ENCODE measurements at regions not wholly inside any gene's neighbourhood (a gene's known extent, or its start where the extent isn't known, plus 50 kb on each side); places are given as distances from the start of the nearest gene placed in this dataset.

- DNase-seq (ENCODE audit: low spot score) (no peak), ATAC-seq (no peak)
- Mint-ChIP-seq H3K36me3 (peaks cover 7% of the 10 kb centered on the region), H3K27ac (peak overlapping the region; percentile 57; the same call in 1 of the 2 replicates), H3K9me3 (peaks cover 14% of the 10 kb centered on the region), H3K4me1 (peaks cover 17% of the 10 kb centered on the region), H3K27me3 (ENCODE audit: low read depth) (no peaks in the 10 kb centered on the region; the same call in 1 of the 2 replicates), H3K4me3 (no peak overlapping the region)
- POLR2A ChIA-PET: no interaction called here
- CTCF ChIA-PET: no interaction called here
- TF ChIP-seq FOXJ3 (CRISPR knock-in tag; IDR thresholded peaks at IDR 0.05; ENCODE audit: borderline replicate concordance) (no peak), ZNF416 (CRISPR knock-in tag; IDR thresholded peaks at IDR 0.05) (no peak), TEAD4 (CRISPR knock-in tag; IDR thresholded peaks at IDR 0.05) (no peak), NR1H2 (CRISPR knock-in tag; IDR thresholded peaks at IDR 0.05) (no peak), GABPB1 (CRISPR knock-in tag; IDR thresholded peaks at IDR 0.05) (no peak), FOXP1 (CRISPR knock-in tag; IDR thresholded peaks at IDR 0.05; ENCODE audit: borderline replicate concordance) (no peak), ZNF121 (CRISPR knock-in tag; IDR thresholded peaks at IDR 0.05) (no peak), CREM (CRISPR knock-in tag; IDR thresholded peaks at IDR 0.05) (no peak), ESRRA (CRISPR knock-in tag; IDR thresholded peaks at IDR 0.05; ENCODE audit: borderline replicate concordance) (no peak), ATF1 (CRISPR knock-in tag; IDR thresholded peaks at IDR 0.05) (no peak), ELF4 (CRISPR knock-in tag; IDR thresholded peaks at IDR 0.05; ENCODE audit: low read depth) (no peak), NFYB (CRISPR knock-in tag; conservative IDR thresholded peaks at IDR 0.05; ENCODE audit: low read depth) (no peak), ZNF671 (CRISPR knock-in tag; IDR thresholded peaks at IDR 0.05) (no peak), NFATC4 (CRISPR knock-in tag; IDR thresholded peaks at IDR 0.05) (no peak), SMAD4 (CRISPR knock-in tag; IDR thresholded peaks at IDR 0.05) (no peak), EMX1 (CRISPR knock-in tag; IDR thresholded peaks at IDR 0.05) (no peak), ZNF512 (CRISPR knock-in tag; IDR thresholded peaks at IDR 0.05; ENCODE audit: borderline replicate concordance) (no peak), USF2 (CRISPR knock-in tag; IDR thresholded peaks at IDR 0.05) (no peak)
Observed at GRCh38 chr6:115819506-115819905, 241.2 kb downstream of the FRK start.

GRCh38 chr6:115817161-115817560, 243.5 kb downstream of the FRK start:
- no peaks in the 10 kb centered on the region; the same call in 1 of the 2 replicates for H3K27me3 Mint-ChIP-seq (ENCODE audit: low read depth)
- CTCF ChIA-PET: no interaction called here
- no peak overlapping the region for H3K4me3 Mint-ChIP-seq

More at GRCh38 chr6:115817161-115817560, 243.5 kb downstream of the FRK start:
- H3K9me3 Mint-ChIP-seq: peaks cover 14% of the 10 kb centered on the region
- H3K4me1 Mint-ChIP-seq: peaks cover 17% of the 10 kb centered on the region
- peaks cover 7% of the 10 kb centered on the region for H3K36me3 Mint-ChIP-seq
- POLR2A ChIA-PET: no interaction called here
- no peak overlapping the region for H3K27ac Mint-ChIP-seq
- DNase-seq (ENCODE audit: low spot score): no peak
- no peak for TF ChIP-seq OVOL2 (CRISPR knock-in tag; IDR thresholded peaks at IDR 0.05; ENCODE audit: borderline replicate concordance)
- no peak for TF ChIP-seq ARID4B (CRISPR knock-in tag; IDR thresholded peaks at IDR 0.05; ENCODE audit: borderline replicate concordance)
- no peak for TF ChIP-seq ATF6 (CRISPR knock-in tag; IDR thresholded peaks at IDR 0.05)
- no peak for TF ChIP-seq USF1 (CRISPR knock-in tag; IDR thresholded peaks at IDR 0.05)
- TF ChIP-seq ZSCAN18 (CRISPR knock-in tag; IDR thresholded peaks at IDR 0.05): no peak
- no peak for TF ChIP-seq E2F4 (CRISPR knock-in tag; IDR thresholded peaks at IDR 0.05; ENCODE audit: borderline replicate concordance, low read depth)
- TF ChIP-seq IRF2 (CRISPR knock-in tag; IDR thresholded peaks at IDR 0.05; ENCODE audit: borderline replicate concordance, low read depth): no peak
- TF ChIP-seq NFE2L1 (CRISPR knock-in tag; IDR thresholded peaks at IDR 0.05): no peak
- no peak for TF ChIP-seq GABPB1 (CRISPR knock-in tag; IDR thresholded peaks at IDR 0.05)
- ATAC-seq: no peak
